Thoracic aorta (tissue), 2 donors: ENCODE measurements at regions not wholly inside any gene's neighbourhood (a gene's known extent, or its start where the extent isn't known, plus 50 kb on each side); places are given as distances from the start of the nearest gene placed in this dataset.
"Not testable (repeated sequence)": the region's sequence is repeated elsewhere in the genome, so short reads cannot be mapped to it uniquely, and the experiment has no call there.

Source experiments
- ATAC-seq: fragments of 150-250 bp; one replicate; pipeline ENCODE4 v1.8.0; 2017; ENCODE audit warnings: low read depth; ENCODE audit not compliant: insufficient number of reproducible peaks, low FRiP score
- DNase-seq: peaks from one replicate; pipeline ENCODE4 v3.0.0-alpha.2; 2020; ENCODE audit warnings: low spot score
- H3K27ac ChIP-seq, 2 donors: fragments of 200-600 bp; sonication (generic); 1 replicate in 1 of 2; 2 replicates in 1 of 2; pipeline ENCODE4 v1.5.1; 2016; ENCODE audit warnings: mild to moderate bottlenecking in 2 of 2, moderate library complexity in 2 of 2
- H3K27me3 ChIP-seq: fragments of 200-600 bp; sonication (generic); replicated peaks from 2 replicates; pipeline ENCODE4 v1.6.0; 2016; ENCODE audit warnings: mild to moderate bottlenecking; ENCODE audit not compliant: insufficient read depth
- H3K36me3 ChIP-seq: fragments of 200-600 bp; sonication (generic); one replicate; pipeline ENCODE4 v1.5.1; 2016
- H3K4me1 ChIP-seq, 2 donors: fragments of 200-600 bp; sonication (generic); 1 replicate in 1 of 2; 2 replicates in 1 of 2; pipeline versions ENCODE4 v1.5.1 to v1.6.0; 2016; ENCODE audit warnings: low read depth in 2 of 2, mild to moderate bottlenecking in 1 of 2; ENCODE audit not compliant: control insufficient read depth in 1 of 2
- H3K4me3 ChIP-seq: fragments of 200-600 bp; sonication (generic); 2 replicates; pipeline ENCODE4 v1.5.1; 2016; ENCODE audit warnings: mild to moderate bottlenecking
- H3K9me3 ChIP-seq: fragments of 200-600 bp; sonication (generic); 2 replicates; pipeline ENCODE4 v1.5.1; 2016
- TF ChIP-seq, protein P1 (sequence below): fragments of 200-600 bp; sonication (generic); IDR thresholded peaks from one replicate; pipeline ENCODE4 v1.5.1; 2019; ENCODE audit warnings: antibody characterized with exemption

DNA sequence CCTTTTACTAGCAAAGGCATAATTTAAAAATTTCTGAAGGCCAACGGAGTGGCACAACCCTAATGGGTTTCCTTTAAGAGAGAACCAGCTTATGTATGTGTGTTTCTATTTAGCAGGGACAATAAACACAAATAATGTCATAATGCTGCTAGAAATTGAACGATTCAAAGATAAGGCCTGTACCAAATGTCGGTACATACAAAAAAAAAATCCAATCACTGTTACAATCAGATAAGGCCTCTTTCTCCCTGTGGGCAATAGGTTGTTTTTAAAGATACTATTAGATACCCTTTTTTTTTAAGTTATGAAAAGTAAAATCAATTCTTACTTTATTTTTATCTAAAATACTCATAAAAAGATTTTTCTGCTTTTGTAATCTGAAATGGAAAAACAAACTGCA lies 821.0 kb downstream of the PRELID2 start:
- Histone ChIP-seq H3K27ac (no peak overlapping the region), H3K4me3 (no peak overlapping the region), H3K4me1 (no peaks in the 10 kb centered on the region), H3K9me3 (no peaks in the 10 kb centered on the region), H3K27me3 (no peaks in the 10 kb centered on the region), H3K36me3 (no peaks in the 10 kb centered on the region)
- DNase-seq = no peak
- TF ChIP-seq, protein P1, sequence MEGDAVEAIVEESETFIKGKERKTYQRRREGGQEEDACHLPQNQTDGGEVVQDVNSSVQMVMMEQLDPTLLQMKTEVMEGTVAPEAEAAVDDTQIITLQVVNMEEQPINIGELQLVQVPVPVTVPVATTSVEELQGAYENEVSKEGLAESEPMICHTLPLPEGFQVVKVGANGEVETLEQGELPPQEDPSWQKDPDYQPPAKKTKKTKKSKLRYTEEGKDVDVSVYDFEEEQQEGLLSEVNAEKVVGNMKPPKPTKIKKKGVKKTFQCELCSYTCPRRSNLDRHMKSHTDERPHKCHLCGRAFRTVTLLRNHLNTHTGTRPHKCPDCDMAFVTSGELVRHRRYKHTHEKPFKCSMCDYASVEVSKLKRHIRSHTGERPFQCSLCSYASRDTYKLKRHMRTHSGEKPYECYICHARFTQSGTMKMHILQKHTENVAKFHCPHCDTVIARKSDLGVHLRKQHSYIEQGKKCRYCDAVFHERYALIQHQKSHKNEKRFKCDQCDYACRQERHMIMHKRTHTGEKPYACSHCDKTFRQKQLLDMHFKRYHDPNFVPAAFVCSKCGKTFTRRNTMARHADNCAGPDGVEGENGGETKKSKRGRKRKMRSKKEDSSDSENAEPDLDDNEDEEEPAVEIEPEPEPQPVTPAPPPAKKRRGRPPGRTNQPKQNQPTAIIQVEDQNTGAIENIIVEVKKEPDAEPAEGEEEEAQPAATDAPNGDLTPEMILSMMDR = no peak
- ATAC-seq = no peak

DNA sequence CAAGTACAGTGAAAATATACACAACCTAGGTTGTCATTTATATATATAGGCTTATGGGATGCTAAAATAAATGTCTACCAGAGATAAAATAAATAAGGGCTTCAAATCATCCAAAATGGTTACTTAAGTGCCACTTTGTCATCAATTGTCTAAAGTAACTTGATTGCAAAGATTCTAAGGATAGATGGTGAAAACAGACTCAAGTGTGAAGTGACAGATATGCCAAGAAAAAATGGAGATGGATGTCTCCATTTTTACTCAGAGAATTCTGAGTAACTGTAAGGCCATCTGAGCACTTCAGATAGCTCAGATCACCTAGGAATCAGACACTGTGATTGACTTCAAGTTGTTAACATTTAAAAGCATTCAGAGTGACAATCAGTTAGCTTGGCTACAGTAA lies 824.3 kb downstream of the PRELID2 start:
- no peaks in the 10 kb centered on the region for H3K27me3 ChIP-seq
- no peak overlapping the region for H3K4me3 ChIP-seq
- no peaks in the 10 kb centered on the region for H3K4me1 ChIP-seq
- no peaks in the 10 kb centered on the region for H3K36me3 ChIP-seq
- no peak for DNase-seq
- no peaks in the 10 kb centered on the region for H3K9me3 ChIP-seq
- H3K27ac ChIP-seq = no peak overlapping the region
- TF ChIP-seq, protein P1 = no peak
- ATAC-seq = no peak

DNA sequence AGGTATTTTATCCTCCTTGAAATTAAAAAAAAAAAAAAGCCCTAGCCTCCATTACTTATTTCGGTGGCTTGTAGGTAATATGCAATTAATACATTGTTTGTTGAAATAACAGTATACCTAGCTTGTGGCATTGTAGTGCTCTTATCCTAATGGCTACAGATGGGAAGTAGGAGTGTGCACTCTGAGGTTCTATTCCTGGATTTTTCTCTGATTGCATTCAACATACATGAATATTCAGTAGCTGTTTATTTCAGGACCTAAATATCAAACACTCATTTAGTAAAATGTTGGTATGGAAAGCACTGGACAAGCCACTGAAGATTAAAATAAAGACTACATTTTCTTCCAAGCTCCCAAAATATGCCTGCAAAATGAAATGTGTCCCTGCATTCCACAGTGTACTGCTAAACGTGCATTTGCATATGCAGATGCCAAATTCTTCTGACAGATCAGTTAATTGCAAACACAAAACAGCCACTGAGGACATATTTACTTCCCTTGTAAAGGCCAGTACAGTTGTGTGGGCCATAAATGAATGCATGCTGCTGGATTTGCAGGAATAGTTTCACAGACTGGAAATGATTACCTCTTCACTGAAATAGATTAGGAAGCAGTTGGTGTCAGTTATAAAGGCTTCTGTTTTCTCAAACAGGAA lies 826.1 kb downstream of the PRELID2 start:
- TF ChIP-seq, protein P1 = no peak
- DNase-seq (no peak), ATAC-seq (no peak)
- Histone ChIP-seq H3K4me3 (no peak overlapping the region), H3K4me1 (no peaks in the 10 kb centered on the region), H3K27me3 (no peaks in the 10 kb centered on the region), H3K36me3 (no peaks in the 10 kb centered on the region), H3K27ac (no peak overlapping the region), H3K9me3 (no peaks in the 10 kb centered on the region)

DNA sequence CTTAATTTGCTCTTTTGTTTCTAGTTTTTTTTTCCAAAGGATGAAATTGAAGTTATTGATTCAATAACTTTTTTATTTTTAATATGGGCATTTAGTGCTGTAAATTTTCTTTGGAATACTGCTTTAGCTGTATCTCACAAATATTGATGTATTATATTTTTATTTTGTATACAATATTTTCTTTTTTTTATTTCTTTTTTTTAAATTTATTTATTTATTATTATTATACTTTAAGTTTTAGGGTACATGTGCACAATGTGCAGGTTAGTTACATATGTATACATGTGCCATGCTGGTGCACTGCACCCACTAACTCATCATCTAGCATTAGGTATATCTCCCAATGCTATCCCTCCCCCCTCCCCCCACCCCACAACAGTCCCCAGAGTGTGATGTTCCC lies 823.7 kb downstream of the KCTD16 start:
- not testable (repeated sequence) for ATAC-seq, DNase-seq, H3K27ac ChIP-seq, H3K9me3 ChIP-seq, H3K27me3 ChIP-seq, H3K4me1 ChIP-seq, H3K36me3 ChIP-seq, H3K4me3 ChIP-seq

DNA sequence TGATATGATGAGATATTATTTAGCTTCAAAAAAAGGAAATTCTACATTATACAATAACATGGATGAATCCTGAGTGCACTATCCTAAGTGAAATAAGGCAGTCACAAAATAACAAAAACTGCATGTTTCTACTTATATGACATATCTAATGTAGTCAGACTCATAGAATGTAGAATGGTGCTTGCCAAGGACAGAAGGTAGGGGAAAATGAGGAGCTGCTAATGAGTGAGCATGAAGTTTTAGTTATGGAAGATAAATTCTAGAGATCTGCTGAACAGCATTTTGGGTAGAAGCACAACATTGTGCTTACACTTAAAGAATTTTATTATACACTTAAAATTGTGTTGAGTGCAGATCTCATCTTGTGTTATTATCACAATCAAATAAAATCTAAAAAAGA lies 812.4 kb downstream of the KCTD16 start:
- Histone ChIP-seq H3K9me3 (no peaks in the 10 kb centered on the region), H3K4me3 (no peak overlapping the region), H3K36me3 (no peaks in the 10 kb centered on the region), H3K27ac (no peak overlapping the region), H3K4me1 (no peaks in the 10 kb centered on the region), H3K27me3 (no peaks in the 10 kb centered on the region)
- TF ChIP-seq, protein P1 = no peak
- no peak for DNase-seq
- no peak for ATAC-seq
